Adrenal gland (tissue), 5 donors: ENCODE measurements at regions not wholly inside any gene's neighbourhood (a gene's known extent, or its start where the extent isn't known, plus 50 kb on each side); places are given as distances from the start of the nearest gene placed in this dataset.

ENCODE experiments used
- CTCF ChIP-seq, 6 experiments: fragments of 450-650 bp in 4 of 6; fragments of 200-600 bp in 2 of 6; sonication (generic) in 1 of 6; IDR thresholded peaks; 1 replicate in 5 of 6; 2 replicates in 1 of 6; pipeline versions ENCODE4 v1.5.1 to v1.8.0; 2016 to 2021; ENCODE audit warnings: antibody characterized with exemption in 6 of 6, mild to moderate bottlenecking in 2 of 6, moderate library complexity in 1 of 6
- POLR2A ChIP-seq, 2 donors: fragments of 450-650 bp; IDR thresholded peaks; one replicate each; pipeline ENCODE4 v1.6.1; 2017; ENCODE audit warnings: antibody characterized with exemption in 2 of 2, mild to moderate bottlenecking in 2 of 2, moderate library complexity in 1 of 2
- donor health status: DM: no; HTN: no; CAD: no.

DNA sequence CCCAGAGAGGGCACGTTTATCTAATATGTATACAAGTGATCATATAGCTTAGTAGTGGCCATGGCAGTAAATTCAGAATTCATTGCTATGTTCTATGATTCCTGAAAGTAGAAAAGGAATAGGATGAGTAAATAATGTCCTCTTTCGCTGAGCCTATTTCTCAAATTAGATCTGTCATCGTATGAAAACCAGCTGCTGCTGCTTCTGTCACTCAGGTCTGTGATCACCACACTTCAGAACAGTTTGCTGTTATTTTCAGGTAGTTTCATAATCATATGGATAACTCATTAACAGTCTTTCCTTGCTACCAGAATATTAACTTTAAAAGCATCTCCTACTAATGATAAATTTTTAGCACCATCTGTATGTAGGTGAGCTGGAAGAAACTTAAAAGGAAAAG is 289.1 kb upstream of the AZI2 start:
- TF ChIP-seq CTCF (IDR thresholded peaks at IDR 0.05) = no peak
- TF ChIP-seq POLR2A (IDR thresholded peaks at IDR 0.05) = no peak
